Thyroid gland (tissue), 4 donors: ENCODE measurements at regions not wholly inside any gene's neighbourhood (a gene's known extent, or its start where the extent isn't known, plus 50 kb on each side); places are given as distances from the start of the nearest gene placed in this dataset.

Source experiments
- DNase-seq, 2 donors: peaks; one replicate each; pipeline ENCODE4 v3.0.0-alpha.2; 2019
- H3K27ac ChIP-seq, 3 donors: fragments of 200-600 bp; sonication (generic); 1 replicate in 2 of 3; 2 replicates in 1 of 3; pipeline ENCODE4 v1.5.1; 2016 to 2019; ENCODE audit warnings: mild to moderate bottlenecking in 1 of 3, moderate library complexity in 1 of 3
- H3K27me3 ChIP-seq: fragments of 200-600 bp; sonication (generic); one replicate; pipeline ENCODE4 v1.5.1; 2019
- H3K36me3 ChIP-seq, 2 donors: fragments of 200-600 bp; sonication (generic); one replicate each; pipeline ENCODE4 v1.5.1; 2016 to 2019
- H3K4me1 ChIP-seq, 2 donors: fragments of 200-600 bp; sonication (generic); one replicate each; pipeline ENCODE4 v1.5.1; 2017 to 2019
- H3K4me3 ChIP-seq, 3 donors: fragments of 200-600 bp; sonication (generic); replicated peaks in 1 of 3; 1 replicate in 2 of 3; 2 replicates in 1 of 3; pipeline ENCODE4 v1.5.1; 2016; ENCODE audit warnings: mild to moderate bottlenecking in 1 of 3
- H3K9me3 ChIP-seq: fragments of 200-600 bp; sonication (generic); one replicate; pipeline ENCODE4 v1.5.1; 2017
- CTCF ChIP-seq, 6 experiments: fragments of 200-600 bp in 3 of 6; fragments of 450-650 bp in 3 of 6; sonication (generic) in 3 of 6; IDR thresholded peaks; one replicate each; pipeline ENCODE4 v1.5.1; 2016 to 2019; ENCODE audit warnings: antibody characterized with exemption in 6 of 6, mild to moderate bottlenecking in 2 of 6, inconsistent platforms in 1 of 6, moderate library complexity in 1 of 6
- POLR2A ChIP-seq, 2 donors: fragments of 450-650 bp; IDR thresholded peaks; one replicate each; pipeline ENCODE4 v1.6.1; 2017; ENCODE audit warnings: antibody characterized with exemption in 2 of 2, mild to moderate bottlenecking in 2 of 2, moderate library complexity in 1 of 2
- WGBS, 2 donors: methylation state at CpG; one replicate each; pipeline ENCODE4 v1.1.5; 2017; 5-methylcytosine and 5-hydroxymethylcytosine counted together
- intact Hi-C: fragments of 100-400 bp; cut with DNase I; formaldehyde crosslinking; loops from one replicate; pipeline ENCODE4 v1.15.1; 2023

GRCh38 chr3:194083637-194084224, 52.2 kb upstream of the HES1 start:
- Histone ChIP-seq H3K27me3 (no peaks in the 10 kb centered on the region), H3K9me3 (no peaks in the 10 kb centered on the region), H3K27ac (no peak overlapping the region), H3K4me3 (no peak overlapping the region), H3K36me3 (no peaks in the 10 kb centered on the region), H3K4me1 (peaks cover 10 to 15% of the 10 kb centered on the region in 2 donors)
- DNase-seq: no peak
- intact Hi-C loops: no loop called here
- 75 to 86% methylated on average over 6 of the region's 6 CpGs for WGBS, 2 donors
- TF ChIP-seq POLR2A (IDR thresholded peaks at IDR 0.05): no peak
- no peak for TF ChIP-seq CTCF (IDR thresholded peaks at IDR 0.05)

GRCh38 chr3:194084284-194084683, 51.7 kb upstream of the HES1 start:
- intact Hi-C loops: no loop called here
- no peak for DNase-seq
- no peak for TF ChIP-seq POLR2A (IDR thresholded peaks at IDR 0.05)
- TF ChIP-seq CTCF (IDR thresholded peaks at IDR 0.05): no peak
- WGBS, 2 donors: 89 to 92% methylated on average over 5 of the region's 5 CpGs
- no peaks in the 10 kb centered on the region for H3K27me3 ChIP-seq
- no peak overlapping the region for H3K4me3 ChIP-seq
- peaks cover 10 to 16% of the 10 kb centered on the region in 2 donors for H3K4me1 ChIP-seq
- H3K9me3 ChIP-seq: no peaks in the 10 kb centered on the region
- no peak overlapping the region for H3K27ac ChIP-seq
- H3K36me3 ChIP-seq: no peaks in the 10 kb centered on the region
